ENCODE measurements at regions not wholly inside any gene's neighbourhood (a gene's known extent, or its start where the extent isn't known, plus 50 kb on each side); places are given as distances from the start of the nearest gene placed in this dataset.

GRCh38 chr2:183383854-183384253, 259.6 kb downstream of the NUP35 start:
- TF ChIP-seq POLR2A (IDR thresholded peaks at IDR 0.05) (no peak), CTCF (IDR thresholded peaks at IDR 0.05) (no peak)

All from thyroid gland (tissue), 4 donors.